Trophoblast cell (in vitro differentiated cells and primary cell): ENCODE measurements at regions not wholly inside any gene's neighbourhood (a gene's known extent, or its start where the extent isn't known, plus 50 kb on each side); places are given as distances from the start of the nearest gene placed in this dataset.

ENCODE experiments used
- DNase-seq, 2 donors: peaks; one replicate each; pipeline ENCODE4 v3.0.0-alpha.2; 2016
- H2AFZ ChIP-seq: 2 replicates; pipeline ENCODE4 v1.6.1; 2013; ENCODE audit warnings: low read length, moderate library complexity, mild to moderate bottlenecking; ENCODE audit not compliant: insufficient read depth, poor library complexity
- H2AK5ac ChIP-seq: 2 replicates; pipeline ENCODE4 v1.6.1; 2013; ENCODE audit warnings: mild to moderate bottlenecking, low read length
- H2BK120ac ChIP-seq: 2 replicates; pipeline ENCODE4 v1.6.1; 2013; ENCODE audit warnings: low read length, mild to moderate bottlenecking, moderate library complexity; ENCODE audit not compliant: insufficient read depth, poor library complexity
- H2BK12ac ChIP-seq: 2 replicates; pipeline ENCODE4 v1.6.1; 2013; ENCODE audit warnings: mild to moderate bottlenecking, low read length, moderate library complexity
- H2BK5ac ChIP-seq: 2 replicates; pipeline ENCODE4 v1.6.1; 2013; ENCODE audit warnings: low read length, low read depth, moderate library complexity, mild to moderate bottlenecking; ENCODE audit not compliant: poor library complexity
- H3K14ac ChIP-seq: 2 replicates; pipeline ENCODE4 v1.6.1; 2013; ENCODE audit warnings: mild to moderate bottlenecking, low read length
- H3K18ac ChIP-seq: 2 replicates; pipeline ENCODE4 v1.6.1; 2013; ENCODE audit warnings: mild to moderate bottlenecking, low read length
- H3K23ac ChIP-seq: 2 replicates; pipeline ENCODE4 v1.6.1; 2013; ENCODE audit warnings: low read length
- H3K27ac ChIP-seq: 2 replicates; pipeline ENCODE4 v1.5.1; 2013; ENCODE audit warnings: low read depth, mild to moderate bottlenecking, inconsistent platforms, low read length, moderate library complexity
- H3K27me3 ChIP-seq: 2 replicates; pipeline ENCODE4 v1.6.1; 2013; ENCODE audit warnings: inconsistent platforms, mild to moderate bottlenecking, low read length, moderate library complexity; ENCODE audit not compliant: insufficient read depth
- H3K36me3 ChIP-seq, 2 experiments: 1 replicate in 1 of 2; 2 replicates in 1 of 2; pipeline ENCODE4 v1.6.1; 2013; ENCODE audit warnings: low read length in 2 of 2, mild to moderate bottlenecking in 2 of 2, moderate library complexity in 1 of 2; ENCODE audit not compliant: insufficient read depth in 2 of 2, control insufficient read depth in 1 of 2
- H3K4ac ChIP-seq: 2 replicates; pipeline ENCODE4 v1.6.1; 2013; ENCODE audit warnings: low read depth, mild to moderate bottlenecking, low read length, moderate library complexity
- H3K4me1 ChIP-seq, 2 experiments: 1 replicate in 1 of 2; 2 replicates in 1 of 2; pipeline ENCODE4 v1.6.1; 2013; ENCODE audit warnings: low read length in 2 of 2, mild to moderate bottlenecking in 2 of 2, moderate library complexity in 1 of 2; ENCODE audit not compliant: insufficient read depth in 2 of 2, control insufficient read depth in 1 of 2
- H3K4me2 ChIP-seq: 2 replicates; pipeline ENCODE4 v1.6.1; 2013; ENCODE audit warnings: inconsistent platforms, mild to moderate bottlenecking, low read length, moderate library complexity
- H3K4me3 ChIP-seq: 2 replicates; pipeline ENCODE4 v1.5.1; 2013; ENCODE audit warnings: mild to moderate bottlenecking, low read depth, low read length, inconsistent platforms
- H3K79me1 ChIP-seq: one replicate; pipeline ENCODE4 v1.6.1; 2013; ENCODE audit warnings: low read length
- H3K79me2 ChIP-seq: 2 replicates; pipeline ENCODE4 v1.6.1; 2013; ENCODE audit warnings: low read length, mild to moderate bottlenecking; ENCODE audit not compliant: control insufficient read depth, insufficient read depth, poor library complexity
- H3K9ac ChIP-seq: 2 replicates; pipeline ENCODE4 v1.6.1; 2013; ENCODE audit warnings: mild to moderate bottlenecking, low read length
- H3K9me3 ChIP-seq: 2 replicates; pipeline ENCODE4 v1.6.1; 2013; ENCODE audit warnings: low read depth, mild to moderate bottlenecking, control low read depth, inconsistent platforms, low read length; ENCODE audit not compliant: insufficient read depth
- H4K12ac ChIP-seq: 2 replicates; pipeline ENCODE4 v1.6.1; 2013; ENCODE audit warnings: low read depth, mild to moderate bottlenecking, low read length, moderate library complexity
- H4K8ac ChIP-seq: 2 replicates; pipeline ENCODE4 v1.6.1; 2013; ENCODE audit warnings: low read depth, mild to moderate bottlenecking, low read length, moderate library complexity
- H4K91ac ChIP-seq: one replicate; pipeline ENCODE4 v1.6.1; 2013; ENCODE audit warnings: low read depth, mild to moderate bottlenecking, low read length, moderate library complexity
- WGBS: extraction: QIAGEN DNeasy Blood & Tissue Kit; methylation state at CpG from one replicate; pipeline ENCODE4 v1.1.7; 2013; ENCODE audit warnings: missing lambda C conversion rate; ENCODE audit not compliant: insufficient read length, insufficient coverage; ENCODE audit errors: extremely low coverage; 5-methylcytosine and 5-hydroxymethylcytosine counted together

- H3K36me3 ChIP-seq: no peaks in the 10 kb centered on the region
- H3K4me2 ChIP-seq: no peak overlapping the region
- no peak overlapping the region for H3K14ac ChIP-seq
- H2BK5ac ChIP-seq: no peak overlapping the region
- no CpG with 5 or more reads among the region's 7 CpGs for WGBS
- H3K4me3 ChIP-seq: no peak overlapping the region
- H3K4ac ChIP-seq: no peak overlapping the region
- H2AK5ac ChIP-seq: no peak overlapping the region
- H3K79me1 ChIP-seq: no peaks in the 10 kb centered on the region
- no peak overlapping the region for H2BK120ac ChIP-seq
- no peak overlapping the region for H2AFZ ChIP-seq
- peak in 1 of 2 donors; percentile 1 for DNase-seq
- no peak overlapping the region for H3K18ac ChIP-seq
- H4K91ac ChIP-seq: no peak overlapping the region
- no peaks in the 10 kb centered on the region for H3K4me1 ChIP-seq
- H3K79me2 ChIP-seq: no peaks in the 10 kb centered on the region
- H3K23ac ChIP-seq: no peak overlapping the region
- no peak overlapping the region for H4K8ac ChIP-seq
- no peak overlapping the region for H3K27ac ChIP-seq
- no peak overlapping the region for H3K9ac ChIP-seq
- no peaks in the 10 kb centered on the region for H3K27me3 ChIP-seq
- H2BK12ac ChIP-seq: no peak overlapping the region
- H4K12ac ChIP-seq: no peak overlapping the region
- H3K9me3 ChIP-seq: no peaks in the 10 kb centered on the region
These were observed 605.5 kb downstream of the HDGFL1 start for GRCh38 chr6:23174781-23175361.

GRCh38 chr6:23175391-23175790 is 606.0 kb downstream of the HDGFL1 start:
- Histone ChIP-seq H3K4ac (no peak overlapping the region), H3K23ac (no peak overlapping the region), H3K4me2 (no peak overlapping the region), H3K4me3 (no peak overlapping the region), H3K9ac (no peak overlapping the region), H3K27me3 (no peaks in the 10 kb centered on the region), H3K36me3 (peaks cover 0 to under 1% of the 10 kb centered on the region in 2 experiments), H2BK12ac (no peak overlapping the region), H3K79me1 (no peaks in the 10 kb centered on the region), H4K12ac (no peak overlapping the region), H3K9me3 (no peaks in the 10 kb centered on the region), H3K18ac (no peak overlapping the region), H3K4me1 (no peaks in the 10 kb centered on the region), H2AK5ac (no peak overlapping the region), H3K14ac (no peak overlapping the region), H3K79me2 (no peaks in the 10 kb centered on the region), H2BK5ac (no peak overlapping the region), H2BK120ac (no peak overlapping the region), H2AFZ (no peak overlapping the region), H4K91ac (no peak overlapping the region), H3K27ac (no peak overlapping the region), H4K8ac (no peak overlapping the region)
- DNase-seq: no peak
- WGBS: no CpG with 5 or more reads among the region's 2 CpGs

GRCh38 chr6:23176471-23176870 is 607.1 kb downstream of the HDGFL1 start:
- Histone ChIP-seq H3K27me3 (no peaks in the 10 kb centered on the region), H3K36me3 (peaks cover 0 to 1% of the 10 kb centered on the region in 2 experiments), H2AFZ (no peak overlapping the region), H3K4me1 (no peaks in the 10 kb centered on the region), H3K18ac (no peak overlapping the region), H3K23ac (no peak overlapping the region), H2BK5ac (no peak overlapping the region), H3K9ac (no peak overlapping the region), H3K79me1 (no peaks in the 10 kb centered on the region), H4K91ac (no peak overlapping the region), H3K9me3 (no peaks in the 10 kb centered on the region), H3K4ac (no peak overlapping the region), H3K4me3 (no peak overlapping the region), H2BK120ac (no peak overlapping the region), H3K27ac (no peak overlapping the region), H2BK12ac (no peak overlapping the region), H3K79me2 (no peaks in the 10 kb centered on the region), H3K4me2 (no peak overlapping the region), H2AK5ac (no peak overlapping the region), H4K12ac (no peak overlapping the region), H3K14ac (no peak overlapping the region), H4K8ac (no peak overlapping the region)
- no CpG with 5 or more reads among the region's 8 CpGs for WGBS
- no peak for DNase-seq

GRCh38 chr6:23176883-23177282 is 607.5 kb downstream of the HDGFL1 start:
- H4K12ac ChIP-seq: no peak overlapping the region

More at GRCh38 chr6:23176883-23177282, 607.5 kb downstream of the HDGFL1 start:
- no peak overlapping the region for H2AK5ac ChIP-seq
- H3K4me3 ChIP-seq: no peak overlapping the region
- H3K79me2 ChIP-seq: no peaks in the 10 kb centered on the region
- H3K4me2 ChIP-seq: no peak overlapping the region
- H3K79me1 ChIP-seq: no peaks in the 10 kb centered on the region
- no peak overlapping the region for H4K8ac ChIP-seq
- H3K4me1 ChIP-seq: peaks cover 0 to 1% of the 10 kb centered on the region in 2 experiments
- no peak overlapping the region for H2BK5ac ChIP-seq
- DNase-seq: peak in 1 of 2 donors; percentile 33
- no peak overlapping the region for H4K91ac ChIP-seq
- H3K27me3 ChIP-seq: no peaks in the 10 kb centered on the region
- no peak overlapping the region for H3K23ac ChIP-seq
- no peak overlapping the region for H2AFZ ChIP-seq
- H3K14ac ChIP-seq: no peak overlapping the region
- H3K4ac ChIP-seq: no peak overlapping the region
- no peak overlapping the region for H3K9ac ChIP-seq
- H3K27ac ChIP-seq: no peak overlapping the region
- peaks cover 0 to 1% of the 10 kb centered on the region in 2 experiments for H3K36me3 ChIP-seq
- no peak overlapping the region for H2BK12ac ChIP-seq
- WGBS: no CpG with 5 or more reads among the region's 11 CpGs
- H2BK120ac ChIP-seq: no peak overlapping the region
- H3K18ac ChIP-seq: no peak overlapping the region
- H3K9me3 ChIP-seq: no peaks in the 10 kb centered on the region
